IMR-90 (cell line): ENCODE measurements at regions not wholly inside any gene's neighbourhood (a gene's known extent, or its start where the extent isn't known, plus 50 kb on each side); places are given as distances from the start of the nearest gene placed in this dataset.

ENCODE experiments used
- ATAC-seq: fragments of 200-7000 bp; cut with Tn5 transposase; 2 replicates; pipeline ENCODE4 v1.9.1; 2020; ENCODE audit warnings: low read depth, mild to moderate bottlenecking, moderate library complexity
- BruUV-seq: library from RNA; stranded (reverse); fragments of 400-500 nt; replicated peaks from 2 replicates; lab custom pipeline; 2021; lab: Mats Ljungman, UMichigan
- CTCF ChIA-PET: fragments of 300-600 bp; formaldehyde crosslinking; extraction: SDS; loops from one replicate; lab custom pipeline; 2021; ENCODE audit warnings: antibody characterized with exemption; lab: Yijun Ruan, JAX
- POLR2A ChIA-PET: fragments of 300-600 bp; sonication (Branson Sonifier 250); formaldehyde crosslinking; loops from one replicate; lab custom pipeline; 2022; ENCODE audit warnings: antibody characterized with exemption; ENCODE audit not compliant: unreplicated experiment; lab: Charles Lee
- DNase-seq: peaks from one replicate; pipeline ENCODE4 v3.0.0; 2013
- H2AFZ ChIP-seq: replicated peaks from 2 replicates; pipeline ENCODE3; 2013; ENCODE audit warnings: low read length, mild to moderate bottlenecking; ENCODE audit not compliant: poor library complexity
- H2AK5ac ChIP-seq: 2 replicates; pipeline ENCODE4 v1.6.1; 2013; ENCODE audit warnings: low read depth, low read length, inconsistent platforms
- H2AK9ac ChIP-seq: replicated peaks from 2 replicates; pipeline ENCODE3; 2013; ENCODE audit warnings: mild to moderate bottlenecking, low read depth, low read length, moderate library complexity; ENCODE audit not compliant: poor library complexity
- H2BK120ac ChIP-seq: 2 replicates; pipeline ENCODE4 v1.6.1; 2013; ENCODE audit warnings: low read depth, low read length, inconsistent platforms
- H2BK15ac ChIP-seq: 3 replicates; pipeline ENCODE4 v1.6.1; 2013; ENCODE audit warnings: low read depth, low read length, inconsistent platforms
- H2BK20ac ChIP-seq: 2 replicates; pipeline ENCODE4 v1.6.1; 2013; ENCODE audit warnings: low read depth, mild to moderate bottlenecking, inconsistent platforms, low read length, moderate library complexity
- H2BK5ac ChIP-seq: 2 replicates; pipeline ENCODE4 v1.6.1; 2013; ENCODE audit warnings: mild to moderate bottlenecking, low read depth, low read length, inconsistent platforms; ENCODE audit not compliant: poor library complexity, severe bottlenecking
- H3K14ac ChIP-seq: replicated peaks from 2 replicates; pipeline ENCODE4 v1.6.1; 2013; ENCODE audit warnings: low read depth, low read length, inconsistent platforms
- H3K18ac ChIP-seq: 2 replicates; pipeline ENCODE4 v1.6.1; 2013; ENCODE audit warnings: low read depth, low read length, control low read depth
- H3K23ac ChIP-seq: 2 replicates; pipeline ENCODE4 v1.6.1; 2013; ENCODE audit warnings: low read depth, low read length, inconsistent platforms
- H3K27ac ChIP-seq: 2 replicates; pipeline ENCODE4 v1.5.1; 2013; ENCODE audit warnings: mild to moderate bottlenecking, control low read depth, low read length; ENCODE audit not compliant: insufficient read depth
- H3K27me3 ChIP-seq: 2 replicates; pipeline ENCODE4 v1.6.1; 2013; ENCODE audit warnings: low read length; ENCODE audit not compliant: control insufficient read depth, insufficient read depth
- H3K36me3 ChIP-seq: 2 replicates; pipeline ENCODE4 v1.6.1; 2013; ENCODE audit warnings: low read length, mixed read lengths; ENCODE audit not compliant: control insufficient read depth, insufficient read depth
- H3K4ac ChIP-seq: 2 replicates; pipeline ENCODE4 v1.6.1; 2013; ENCODE audit warnings: low read depth, low read length, inconsistent platforms
- H3K4me1 ChIP-seq: 2 replicates; pipeline ENCODE4 v1.6.1; 2013; ENCODE audit warnings: low read length, mixed read lengths; ENCODE audit not compliant: control insufficient read depth, insufficient read depth
- H3K4me2 ChIP-seq: 2 replicates; pipeline ENCODE4 v1.6.1; 2013; ENCODE audit warnings: low read depth, mild to moderate bottlenecking, control low read depth, low read length, moderate library complexity
- H3K4me3 ChIP-seq: 2 replicates; pipeline ENCODE4 v1.5.1; 2013; ENCODE audit warnings: low read depth, mild to moderate bottlenecking, control low read depth, low read length, moderate library complexity; ENCODE audit not compliant: insufficient read depth
- H3K56ac ChIP-seq: 2 replicates; pipeline ENCODE4 v1.6.1; 2013; ENCODE audit warnings: low read length, inconsistent platforms; ENCODE audit not compliant: insufficient read depth; ENCODE audit errors: extremely low read depth
- H3K79me1 ChIP-seq, 2 experiments: 2 replicates each; pipeline ENCODE4 v1.6.1; 2013; ENCODE audit warnings: low read length in 2 of 2, inconsistent platforms in 1 of 2, low read depth in 1 of 2
- H3K9ac ChIP-seq: 2 replicates; pipeline ENCODE4 v1.6.1; 2013; ENCODE audit warnings: low read depth, low read length, control low read depth
- H3K9me1 ChIP-seq: 2 replicates; pipeline ENCODE4 v1.6.1; 2013; ENCODE audit warnings: low read length, inconsistent platforms; ENCODE audit not compliant: insufficient read depth
- H3K9me3 ChIP-seq: 2 replicates; pipeline ENCODE4 v1.6.1; 2013; ENCODE audit warnings: low read length; ENCODE audit not compliant: control insufficient read depth, insufficient read depth
- H4K20me1 ChIP-seq: 2 replicates; pipeline ENCODE4 v1.6.1; 2013; ENCODE audit warnings: low read length, inconsistent platforms; ENCODE audit not compliant: insufficient read depth
- H4K5ac ChIP-seq: 2 replicates; pipeline ENCODE4 v1.6.1; 2013; ENCODE audit warnings: mild to moderate bottlenecking, low read depth, low read length, control low read depth
- H4K8ac ChIP-seq, 2 experiments: 2 replicates each; pipeline ENCODE4 v1.6.1; 2013; ENCODE audit warnings: low read depth in 2 of 2, low read length in 2 of 2, control low read depth in 1 of 2, inconsistent platforms in 1 of 2
- H4K91ac ChIP-seq: 2 replicates; pipeline ENCODE4 v1.6.1; 2013; ENCODE audit warnings: low read depth, low read length, inconsistent platforms; ENCODE audit not compliant: insufficient read depth
- BHLHE40 ChIP-seq: fragments of 150-350 bp; IDR thresholded peaks from 2 replicates; pipeline ENCODE4 v1.6.1; 2016; ENCODE audit warnings: mild to moderate bottlenecking, low read depth, low read length
- CEBPB ChIP-seq: IDR thresholded peaks from 2 replicates; pipeline ENCODE4 v1.6.1; 2012; ENCODE audit warnings: low read depth, low read length, improper control_type of control experiment
- CHD1 ChIP-seq: IDR thresholded peaks from 2 replicates; pipeline ENCODE4 v1.6.1; 2012; ENCODE audit warnings: low read depth, low read length, improper control_type of control experiment
- FOS ChIP-seq: fragments of 150-350 bp; IDR thresholded peaks from 2 replicates; pipeline ENCODE4 v1.6.1; 2016; ENCODE audit warnings: low read depth, low read length
- MAFK ChIP-seq: IDR thresholded peaks from 2 replicates; pipeline ENCODE4 v1.6.1; 2012; ENCODE audit warnings: low read depth, low read length, improper control_type of control experiment
- MAZ ChIP-seq: IDR thresholded peaks from 2 replicates; pipeline ENCODE4 v1.6.1; 2012; ENCODE audit warnings: low read depth, mild to moderate bottlenecking, low read length, improper control_type of control experiment, moderate library complexity, borderline replicate concordance
- MXI1 ChIP-seq: IDR thresholded peaks from 2 replicates; pipeline ENCODE4 v1.6.1; 2012; ENCODE audit warnings: low read depth, mild to moderate bottlenecking, low read length, moderate library complexity, borderline replicate concordance
- NFE2L2 ChIP-seq: fragments of 150-350 bp; IDR thresholded peaks from 2 replicates; pipeline ENCODE4 v1.6.1; 2016; ENCODE audit warnings: low read depth, mild to moderate bottlenecking, low read length
- POLR2A ChIP-seq: IDR thresholded peaks from 2 replicates; pipeline ENCODE4 v1.6.1; 2012; ENCODE audit warnings: mild to moderate bottlenecking, low read depth, low read length
- RAD21 ChIP-seq: IDR thresholded peaks from 2 replicates; pipeline ENCODE4 v1.6.1; 2012; ENCODE audit warnings: low read length, improper control_type of control experiment
- RCOR1 ChIP-seq: IDR thresholded peaks from 2 replicates; pipeline ENCODE4 v1.6.1; 2012; ENCODE audit warnings: mild to moderate bottlenecking, low read length, improper control_type of control experiment; ENCODE audit not compliant: insufficient replicate concordance
- RFX5 ChIP-seq: IDR thresholded peaks from 2 replicates; pipeline ENCODE4 v1.8.0; 2012; ENCODE audit warnings: low read depth, mild to moderate bottlenecking, low read length, moderate library complexity
- SMC3 ChIP-seq: fragments of 150-350 bp; IDR thresholded peaks from 2 replicates; pipeline ENCODE4 v1.6.1; 2016; ENCODE audit warnings: low read depth, mild to moderate bottlenecking, antibody characterized with exemption, low read length, moderate library complexity
- WGBS, 2 experiments: methylation state at CpG; one replicate each; pipeline versions ENCODE4 v1.1.5 to v1.1.7; 2013; ENCODE audit warnings: missing lambda C conversion rate in 2 of 2; ENCODE audit not compliant: insufficient read length in 1 of 2; ENCODE audit errors: extremely low coverage in 2 of 2; 5-methylcytosine and 5-hydroxymethylcytosine counted together
- dilution Hi-C: fragments of 300-500 bp; cut with HindIII; formaldehyde crosslinking; loops from one replicate; pipeline ENCODE4 v1.14.3; 2018; ENCODE audit warnings: low sequenced_read_pairs; ENCODE audit not compliant: unreplicated experiment
- in situ Hi-C: fragments of 300-500 bp; cut with MboI; formaldehyde crosslinking; loops from 3 replicates; pipeline ENCODE4 v1.14.3; 2019; ENCODE audit warnings: low sequenced_read_pairs, inconsistent platforms, mixed read lengths
- intact Hi-C: fragments of 100-400 bp; cut with micrococcal nuclease; formaldehyde crosslinking; loops from 2 replicates; pipeline ENCODE4 v1.10.0; 2022
- TF ChIP-seq, protein P1 (sequence below): fragments of 150-350 bp; IDR thresholded peaks from 2 replicates; pipeline ENCODE4 v1.6.1; 2016; ENCODE audit warnings: low read depth, mild to moderate bottlenecking, low read length, moderate library complexity, borderline replicate concordance
- TF ChIP-seq, protein P2 (sequence below): conservative IDR thresholded peaks from 2 replicates; pipeline ENCODE4 v1.5.1; 2012; ENCODE audit warnings: mild to moderate bottlenecking, low read depth, low read length, improper control_type of control experiment

DNA sequence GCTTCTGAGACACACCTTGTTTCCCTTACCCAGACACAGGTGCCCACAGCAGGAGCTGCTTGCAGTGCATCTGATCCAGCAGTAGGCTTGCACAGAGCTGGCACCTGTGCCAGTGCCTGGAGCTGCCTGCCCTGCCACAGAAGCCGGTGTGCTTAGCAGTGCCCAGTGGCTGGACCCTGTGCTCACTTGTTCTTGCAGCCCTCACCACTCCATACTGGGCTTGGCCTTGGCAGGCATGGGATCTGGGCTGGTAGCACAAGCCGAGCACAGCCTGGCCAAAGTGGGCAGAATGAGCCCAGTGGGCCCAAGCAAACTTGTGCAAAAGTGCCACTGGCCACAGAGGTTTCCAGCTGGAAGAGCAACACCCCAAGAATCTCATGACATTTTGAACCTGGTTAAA, 1950.4 kb downstream of the SUCLG1 start:
- H3K14ac ChIP-seq, result no peak overlapping the region
- no peak overlapping the region for H2BK120ac ChIP-seq
- no TSS peak for BruUV-seq
- H3K4me2 ChIP-seq, result no peak overlapping the region
- H2AK9ac ChIP-seq, result no peak overlapping the region
- H3K36me3 ChIP-seq, result no peaks in the 10 kb centered on the region
- no peak overlapping the region for H2AFZ ChIP-seq
- no peak overlapping the region for H3K23ac ChIP-seq
- no peak overlapping the region for H3K4ac ChIP-seq
- no peak overlapping the region for H3K56ac ChIP-seq
- H3K27me3 ChIP-seq, result no peaks in the 10 kb centered on the region
- H3K4me3 ChIP-seq, result no peak overlapping the region
- no peak overlapping the region for H2BK15ac ChIP-seq
- H3K18ac ChIP-seq, result no peak overlapping the region
- ATAC-seq, result no peak
- DNase-seq, result no peak
- in situ Hi-C loops, result no loop called here
- peaks cover 18% of the 10 kb centered on the region for H3K9me3 ChIP-seq
- H2BK5ac ChIP-seq, result no peak overlapping the region
- no peak overlapping the region for H4K5ac ChIP-seq
- no peak overlapping the region for H3K9ac ChIP-seq
- H4K8ac ChIP-seq, result no peak overlapping the region
- TF ChIP-seq BHLHE40 (no peak), CHD1 (no peak), RCOR1 (no peak), SMC3 (no peak), FOS (no peak), CEBPB (no peak), NFE2L2 (no peak), POLR2A (no peak), RAD21 (no peak), MXI1 (no peak), RFX5 (no peak), MAZ (no peak), MAFK (no peak)
- TF ChIP-seq, protein P1, sequence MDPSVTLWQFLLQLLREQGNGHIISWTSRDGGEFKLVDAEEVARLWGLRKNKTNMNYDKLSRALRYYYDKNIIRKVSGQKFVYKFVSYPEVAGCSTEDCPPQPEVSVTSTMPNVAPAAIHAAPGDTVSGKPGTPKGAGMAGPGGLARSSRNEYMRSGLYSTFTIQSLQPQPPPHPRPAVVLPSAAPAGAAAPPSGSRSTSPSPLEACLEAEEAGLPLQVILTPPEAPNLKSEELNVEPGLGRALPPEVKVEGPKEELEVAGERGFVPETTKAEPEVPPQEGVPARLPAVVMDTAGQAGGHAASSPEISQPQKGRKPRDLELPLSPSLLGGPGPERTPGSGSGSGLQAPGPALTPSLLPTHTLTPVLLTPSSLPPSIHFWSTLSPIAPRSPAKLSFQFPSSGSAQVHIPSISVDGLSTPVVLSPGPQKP, result no peak
- TF ChIP-seq, protein P2, sequence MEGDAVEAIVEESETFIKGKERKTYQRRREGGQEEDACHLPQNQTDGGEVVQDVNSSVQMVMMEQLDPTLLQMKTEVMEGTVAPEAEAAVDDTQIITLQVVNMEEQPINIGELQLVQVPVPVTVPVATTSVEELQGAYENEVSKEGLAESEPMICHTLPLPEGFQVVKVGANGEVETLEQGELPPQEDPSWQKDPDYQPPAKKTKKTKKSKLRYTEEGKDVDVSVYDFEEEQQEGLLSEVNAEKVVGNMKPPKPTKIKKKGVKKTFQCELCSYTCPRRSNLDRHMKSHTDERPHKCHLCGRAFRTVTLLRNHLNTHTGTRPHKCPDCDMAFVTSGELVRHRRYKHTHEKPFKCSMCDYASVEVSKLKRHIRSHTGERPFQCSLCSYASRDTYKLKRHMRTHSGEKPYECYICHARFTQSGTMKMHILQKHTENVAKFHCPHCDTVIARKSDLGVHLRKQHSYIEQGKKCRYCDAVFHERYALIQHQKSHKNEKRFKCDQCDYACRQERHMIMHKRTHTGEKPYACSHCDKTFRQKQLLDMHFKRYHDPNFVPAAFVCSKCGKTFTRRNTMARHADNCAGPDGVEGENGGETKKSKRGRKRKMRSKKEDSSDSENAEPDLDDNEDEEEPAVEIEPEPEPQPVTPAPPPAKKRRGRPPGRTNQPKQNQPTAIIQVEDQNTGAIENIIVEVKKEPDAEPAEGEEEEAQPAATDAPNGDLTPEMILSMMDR, result no peak
- H3K4me1 ChIP-seq, result no peaks in the 10 kb centered on the region
- WGBS, 2 experiments, result no CpG with 5 or more reads among the region's 2 CpGs
- no peaks in the 10 kb centered on the region for H4K20me1 ChIP-seq
- intact Hi-C loops, result no loop called here
- CTCF ChIA-PET, result no interaction called here
- H3K27ac ChIP-seq, result no peak overlapping the region
- dilution Hi-C loops, result no loop called here
- no peak overlapping the region for H4K91ac ChIP-seq
- no peak overlapping the region for H2BK20ac ChIP-seq
- no peaks in the 10 kb centered on the region for H3K9me1 ChIP-seq
- H3K79me1 ChIP-seq, result no peaks in the 10 kb centered on the region
- H2AK5ac ChIP-seq, result no peak overlapping the region
- POLR2A ChIA-PET, result no interaction called here
